ENCODE measurements at regions not wholly inside any gene's neighbourhood (a gene's known extent, or its start where the extent isn't known, plus 50 kb on each side); places are given as distances from the start of the nearest gene placed in this dataset.

DNA sequence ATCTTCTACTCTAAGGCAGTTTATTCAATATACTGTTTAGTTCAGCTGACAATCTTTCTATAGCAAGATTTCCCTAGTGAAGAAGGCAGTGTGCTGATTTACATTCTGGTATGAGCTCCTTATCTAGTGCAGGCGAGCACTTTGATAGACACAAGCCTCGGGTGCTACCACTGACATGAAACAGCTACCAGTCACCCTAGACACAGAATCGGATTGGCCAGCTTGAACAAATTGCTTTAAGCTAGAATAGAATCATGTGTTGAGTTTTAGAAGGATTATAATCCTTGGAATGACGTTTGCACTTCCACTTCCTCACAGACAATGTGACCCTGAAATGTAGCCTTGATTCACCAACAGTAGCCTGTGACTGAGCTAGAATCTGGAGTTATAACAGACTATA is 394.0 kb downstream of the EPHA4 start:
- TF ChIP-seq POLR2AphosphoS5 (IDR thresholded peaks at IDR 0.05) (no peak), POLR2A (IDR thresholded peaks at IDR 0.05) (no peak)
- TF ChIP-seq, protein P1, sequence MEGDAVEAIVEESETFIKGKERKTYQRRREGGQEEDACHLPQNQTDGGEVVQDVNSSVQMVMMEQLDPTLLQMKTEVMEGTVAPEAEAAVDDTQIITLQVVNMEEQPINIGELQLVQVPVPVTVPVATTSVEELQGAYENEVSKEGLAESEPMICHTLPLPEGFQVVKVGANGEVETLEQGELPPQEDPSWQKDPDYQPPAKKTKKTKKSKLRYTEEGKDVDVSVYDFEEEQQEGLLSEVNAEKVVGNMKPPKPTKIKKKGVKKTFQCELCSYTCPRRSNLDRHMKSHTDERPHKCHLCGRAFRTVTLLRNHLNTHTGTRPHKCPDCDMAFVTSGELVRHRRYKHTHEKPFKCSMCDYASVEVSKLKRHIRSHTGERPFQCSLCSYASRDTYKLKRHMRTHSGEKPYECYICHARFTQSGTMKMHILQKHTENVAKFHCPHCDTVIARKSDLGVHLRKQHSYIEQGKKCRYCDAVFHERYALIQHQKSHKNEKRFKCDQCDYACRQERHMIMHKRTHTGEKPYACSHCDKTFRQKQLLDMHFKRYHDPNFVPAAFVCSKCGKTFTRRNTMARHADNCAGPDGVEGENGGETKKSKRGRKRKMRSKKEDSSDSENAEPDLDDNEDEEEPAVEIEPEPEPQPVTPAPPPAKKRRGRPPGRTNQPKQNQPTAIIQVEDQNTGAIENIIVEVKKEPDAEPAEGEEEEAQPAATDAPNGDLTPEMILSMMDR (IDR thresholded peaks at IDR 0.05): no peak

Data from transverse colon (tissue), 4 donors.